ENCODE measurements at regions not wholly inside any gene's neighbourhood (a gene's known extent, or its start where the extent isn't known, plus 50 kb on each side); places are given as distances from the start of the nearest gene placed in this dataset.

DNA sequence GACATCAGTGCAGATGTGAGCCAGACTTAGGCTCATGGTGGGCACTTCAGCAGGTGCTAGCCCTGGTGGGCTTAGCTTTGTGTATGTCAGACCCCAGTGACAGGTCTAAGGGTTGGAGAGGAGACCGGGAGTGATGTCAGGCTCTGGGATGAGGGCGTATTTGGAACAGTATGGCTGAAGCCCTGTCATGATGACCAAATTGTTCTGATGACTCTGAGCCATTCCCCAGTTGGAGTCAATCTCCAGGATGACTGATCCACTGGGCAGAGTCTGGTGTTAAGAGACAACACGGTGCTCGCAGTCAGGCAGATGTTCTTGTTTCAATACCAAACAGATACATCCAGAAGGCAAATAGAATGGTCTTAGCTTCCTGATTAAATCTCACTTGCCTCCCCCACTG lies 241.5 kb downstream of the SOX11 start:
- Histone ChIP-seq H3K4me3 (no peak overlapping the region), H3K27me3 (no peaks in the 10 kb centered on the region), H3K9me3 (peaks cover 0 to 5% (median 0%) of the 10 kb centered on the region in 3 donors), H3K36me3 (no peaks in the 10 kb centered on the region), H3K4me1 (no peaks in the 10 kb centered on the region), H3K27ac (no peak overlapping the region)
- WGBS, 2 donors, result 87 to 94% methylated on average over 4 of the region's 4 CpGs
- intact Hi-C loops (cut with DNase I), result no loop called here
- no peak for TF ChIP-seq POLR2A (IDR thresholded peaks at IDR 0.05)
- TF ChIP-seq, protein P1, sequence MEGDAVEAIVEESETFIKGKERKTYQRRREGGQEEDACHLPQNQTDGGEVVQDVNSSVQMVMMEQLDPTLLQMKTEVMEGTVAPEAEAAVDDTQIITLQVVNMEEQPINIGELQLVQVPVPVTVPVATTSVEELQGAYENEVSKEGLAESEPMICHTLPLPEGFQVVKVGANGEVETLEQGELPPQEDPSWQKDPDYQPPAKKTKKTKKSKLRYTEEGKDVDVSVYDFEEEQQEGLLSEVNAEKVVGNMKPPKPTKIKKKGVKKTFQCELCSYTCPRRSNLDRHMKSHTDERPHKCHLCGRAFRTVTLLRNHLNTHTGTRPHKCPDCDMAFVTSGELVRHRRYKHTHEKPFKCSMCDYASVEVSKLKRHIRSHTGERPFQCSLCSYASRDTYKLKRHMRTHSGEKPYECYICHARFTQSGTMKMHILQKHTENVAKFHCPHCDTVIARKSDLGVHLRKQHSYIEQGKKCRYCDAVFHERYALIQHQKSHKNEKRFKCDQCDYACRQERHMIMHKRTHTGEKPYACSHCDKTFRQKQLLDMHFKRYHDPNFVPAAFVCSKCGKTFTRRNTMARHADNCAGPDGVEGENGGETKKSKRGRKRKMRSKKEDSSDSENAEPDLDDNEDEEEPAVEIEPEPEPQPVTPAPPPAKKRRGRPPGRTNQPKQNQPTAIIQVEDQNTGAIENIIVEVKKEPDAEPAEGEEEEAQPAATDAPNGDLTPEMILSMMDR (IDR thresholded peaks at IDR 0.05), result no peak
- no peak for DNase-seq

DNA sequence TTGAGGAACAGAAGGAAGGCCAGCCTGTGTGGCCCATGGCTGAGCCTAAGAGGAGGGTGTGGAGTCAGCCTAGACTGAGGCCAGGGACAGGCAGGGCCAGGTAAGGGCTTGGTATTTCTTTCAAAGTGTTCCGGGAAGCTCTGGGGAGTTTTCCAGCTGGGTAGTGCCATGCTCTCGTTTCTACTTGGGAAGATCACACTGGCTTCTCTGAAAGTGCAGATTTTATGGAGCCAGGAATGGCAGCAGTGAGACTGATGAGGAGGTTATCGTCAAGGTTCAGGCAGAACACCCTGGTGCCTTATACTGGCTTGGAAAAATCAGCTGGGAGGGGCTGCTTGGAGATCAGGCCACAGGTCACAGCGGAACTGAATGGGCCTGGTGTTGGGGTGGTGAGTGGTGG lies 245.1 kb downstream of the SOX11 start:
- WGBS, 2 donors, result 64 to 79% methylated on average over 2 to 4 of the region's 4 CpGs
- no peaks in the 10 kb centered on the region for H3K4me1 ChIP-seq
- H3K36me3 ChIP-seq, result no peaks in the 10 kb centered on the region
- no peak overlapping the region for H3K4me3 ChIP-seq
- H3K27ac ChIP-seq, result no peak overlapping the region
- intact Hi-C loops (cut with DNase I), result no loop called here
- no peak for TF ChIP-seq POLR2A (IDR thresholded peaks at IDR 0.05)
- TF ChIP-seq, protein P1 (IDR thresholded peaks at IDR 0.05), result no peak
- peaks cover 0 to 9% (median 0%) of the 10 kb centered on the region in 3 donors for H3K9me3 ChIP-seq
- DNase-seq, result no peak
- no peaks in the 10 kb centered on the region for H3K27me3 ChIP-seq

DNA sequence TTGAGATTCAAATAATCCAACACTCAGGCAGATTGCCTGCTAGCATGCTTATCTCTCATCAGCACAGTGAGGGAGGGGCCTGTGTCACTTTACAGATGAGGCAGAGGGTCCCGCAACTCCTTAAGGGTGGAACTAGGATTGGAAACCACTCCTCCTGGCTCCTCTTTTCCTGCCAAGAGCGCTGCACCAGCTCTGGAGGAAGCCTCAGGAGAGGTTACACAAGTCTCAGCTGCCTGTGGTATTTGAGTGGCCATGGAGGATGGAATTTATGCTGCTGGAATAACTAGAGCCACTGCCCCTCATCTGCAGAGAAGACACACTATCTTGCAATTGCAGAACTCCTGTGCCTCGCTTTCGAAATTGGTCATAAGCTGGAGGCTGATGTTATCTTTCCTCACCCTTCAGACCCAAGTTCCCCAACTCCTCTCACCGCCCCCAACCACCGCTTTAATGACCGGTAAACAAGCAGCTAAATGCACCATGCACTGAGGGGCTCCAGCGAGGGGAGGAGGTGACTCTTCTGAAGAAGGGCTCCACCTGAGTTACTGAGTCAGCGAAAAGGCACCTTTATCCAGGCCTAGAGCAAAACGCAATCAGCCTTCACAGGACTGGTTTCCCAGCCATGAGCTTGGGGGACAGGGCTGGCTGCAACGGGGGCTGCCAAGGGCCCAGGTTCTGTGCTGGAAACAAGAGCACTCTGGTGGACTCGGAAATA lies 245.8 kb downstream of the SOX11 start:
- intact Hi-C loops (cut with DNase I), result no loop called here
- TF ChIP-seq POLR2A (IDR thresholded peaks at IDR 0.05), result no peak
- TF ChIP-seq, protein P1 (IDR thresholded peaks at IDR 0.05), result no peak
- no peaks in the 10 kb centered on the region for H3K36me3 ChIP-seq
- WGBS, 2 donors, result 57 to 70% methylated on average over 6 to 11 of the region's 12 CpGs
- H3K27ac ChIP-seq, result no peak overlapping the region
- peaks cover 0 to 15% (median 0%) of the 10 kb centered on the region in 3 donors for H3K9me3 ChIP-seq
- no peak for DNase-seq
- H3K27me3 ChIP-seq, result no peaks in the 10 kb centered on the region
- H3K4me3 ChIP-seq, result no peak overlapping the region
- no peaks in the 10 kb centered on the region for H3K4me1 ChIP-seq

DNA sequence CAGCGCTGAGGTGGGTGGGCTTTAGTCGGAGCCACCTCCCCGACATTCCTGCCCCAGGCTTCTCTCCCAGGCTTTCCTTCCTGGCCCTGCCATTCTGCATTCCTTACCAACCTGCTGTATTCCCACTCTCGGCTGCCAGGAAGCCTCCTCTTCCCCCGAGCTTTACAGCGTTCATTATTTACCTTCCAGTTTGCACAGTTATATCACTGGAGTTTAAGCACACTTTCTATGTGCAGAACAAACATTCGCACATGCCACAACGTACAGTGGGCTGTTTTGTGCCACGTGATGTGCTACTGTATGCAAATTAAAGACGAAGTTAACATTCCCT lies 246.3 kb downstream of the SOX11 start:
- no peak overlapping the region for H3K27ac ChIP-seq

DNA sequence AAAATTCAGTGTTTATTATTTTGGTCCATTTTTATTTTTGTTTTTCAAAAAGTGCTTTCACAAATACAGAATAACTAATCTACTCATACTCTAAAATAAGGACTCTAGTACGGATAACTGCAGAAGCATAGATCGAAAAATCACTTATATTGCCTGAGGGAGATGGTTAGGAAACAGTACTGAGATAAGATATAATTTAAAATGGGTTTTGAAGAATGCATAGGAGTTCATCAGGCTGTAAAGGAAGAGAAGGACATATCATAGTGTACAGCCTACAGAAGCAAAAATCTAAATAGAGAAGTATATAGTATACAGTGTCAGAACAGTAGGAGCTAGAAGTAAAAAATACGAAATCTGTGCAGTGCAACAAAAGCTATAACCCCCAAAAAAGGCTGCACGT lies 247.4 kb downstream of the SOX11 start:
- no peak overlapping the region for H3K4me3 ChIP-seq
- no peak for DNase-seq
- no peak overlapping the region for H3K27ac ChIP-seq
- H3K4me1 ChIP-seq, result no peaks in the 10 kb centered on the region
- H3K9me3 ChIP-seq, result peaks cover 0 to 10% (median 0%) of the 10 kb centered on the region in 3 donors
- H3K27me3 ChIP-seq, result no peaks in the 10 kb centered on the region
- WGBS, 2 donors, result 75% methylated on average over 4 of the region's 4 CpGs
- intact Hi-C loops (cut with DNase I), result no loop called here
- TF ChIP-seq, protein P1 (IDR thresholded peaks at IDR 0.05), result no peak
- no peaks in the 10 kb centered on the region for H3K36me3 ChIP-seq

More for the DNA sequence above, 246.3 kb downstream of the SOX11 start:
- Histone ChIP-seq H3K27me3 (no peaks in the 10 kb centered on the region), H3K4me1 (no peaks in the 10 kb centered on the region), H3K9me3 (peaks cover 0 to 12% (median 0%) of the 10 kb centered on the region in 3 donors), H3K36me3 (no peaks in the 10 kb centered on the region), H3K4me3 (no peak overlapping the region)
- no peak for TF ChIP-seq POLR2A (IDR thresholded peaks at IDR 0.05)
- TF ChIP-seq, protein P1 (IDR thresholded peaks at IDR 0.05), result no peak
- intact Hi-C loops (cut with DNase I), result no loop called here
- WGBS, 2 donors, result 30 to 39% methylated on average over 9 to 10 of the region's 10 CpGs
- DNase-seq, result no peak

All from esophagus squamous epithelium (tissue), 5 donors.